ENCODE measurements at regions not wholly inside any gene's neighbourhood (a gene's known extent, or its start where the extent isn't known, plus 50 kb on each side); places are given as distances from the start of the nearest gene placed in this dataset.

GRCh38 chr2:52929412-52929811, 838.2 kb upstream of the CHAC2 start:
- in situ Hi-C loops (cut with MboI; ENCODE audit: low sequenced_read_pairs, unreplicated experiment): no loop called here

GRCh38 chr2:52919673-52920072, 847.9 kb upstream of the CHAC2 start:
- in situ Hi-C loops (cut with MboI; ENCODE audit: low sequenced_read_pairs, unreplicated experiment): no loop called here
- no peak for DNase-seq (ENCODE audit: low spot score)
- TF ChIP-seq CTCF (IDR thresholded peaks at IDR 0.05; ENCODE audit: borderline replicate concordance, control extremely low read depth, extremely low read depth, insufficient read depth, missing control alignments): no peak

More at GRCh38 chr2:52929412-52929811, 838.2 kb upstream of the CHAC2 start:
- no peak for TF ChIP-seq CTCF (IDR thresholded peaks at IDR 0.05; ENCODE audit: borderline replicate concordance, control extremely low read depth, extremely low read depth, insufficient read depth, missing control alignments)
- DNase-seq (ENCODE audit: low spot score): no peak

GRCh38 chr2:52918551-52918950, 849.1 kb upstream of the CHAC2 start:
- TF ChIP-seq CTCF (IDR thresholded peaks at IDR 0.05; ENCODE audit: borderline replicate concordance, control extremely low read depth, extremely low read depth, insufficient read depth, missing control alignments): no peak
- in situ Hi-C loops (cut with MboI; ENCODE audit: low sequenced_read_pairs, unreplicated experiment): no loop called here
- no peak for DNase-seq (ENCODE audit: low spot score)

GRCh38 chr2:52916981-52917380, 850.6 kb upstream of the CHAC2 start:
- in situ Hi-C loops (cut with MboI; ENCODE audit: low sequenced_read_pairs, unreplicated experiment): no loop called here
- no peak for DNase-seq (ENCODE audit: low spot score)
- no peak for TF ChIP-seq CTCF (IDR thresholded peaks at IDR 0.05; ENCODE audit: borderline replicate concordance, control extremely low read depth, extremely low read depth, insufficient read depth, missing control alignments)

GRCh38 chr2:52904355-52904891, 863.2 kb upstream of the CHAC2 start:
- no peak for TF ChIP-seq CTCF (IDR thresholded peaks at IDR 0.05; ENCODE audit: borderline replicate concordance, control extremely low read depth, extremely low read depth, insufficient read depth, missing control alignments)
- in situ Hi-C loops (cut with MboI; ENCODE audit: low sequenced_read_pairs, unreplicated experiment): no loop called here
- no peak for DNase-seq (ENCODE audit: low spot score)

GRCh38 chr2:52897511-52898044, 870.0 kb upstream of the CHAC2 start:
- no peak for DNase-seq (ENCODE audit: low spot score)
- TF ChIP-seq CTCF (IDR thresholded peaks at IDR 0.05; ENCODE audit: borderline replicate concordance, control extremely low read depth, extremely low read depth, insufficient read depth, missing control alignments): no peak
- in situ Hi-C loops (cut with MboI; ENCODE audit: low sequenced_read_pairs, unreplicated experiment): no loop called here
